ENCODE measurements at regions not wholly inside any gene's neighbourhood (a gene's known extent, or its start where the extent isn't known, plus 50 kb on each side); places are given as distances from the start of the nearest gene placed in this dataset.
"Not testable (repeated sequence)": the region's sequence is repeated elsewhere in the genome, so short reads cannot be mapped to it uniquely, and the experiment has no call there.

DNA sequence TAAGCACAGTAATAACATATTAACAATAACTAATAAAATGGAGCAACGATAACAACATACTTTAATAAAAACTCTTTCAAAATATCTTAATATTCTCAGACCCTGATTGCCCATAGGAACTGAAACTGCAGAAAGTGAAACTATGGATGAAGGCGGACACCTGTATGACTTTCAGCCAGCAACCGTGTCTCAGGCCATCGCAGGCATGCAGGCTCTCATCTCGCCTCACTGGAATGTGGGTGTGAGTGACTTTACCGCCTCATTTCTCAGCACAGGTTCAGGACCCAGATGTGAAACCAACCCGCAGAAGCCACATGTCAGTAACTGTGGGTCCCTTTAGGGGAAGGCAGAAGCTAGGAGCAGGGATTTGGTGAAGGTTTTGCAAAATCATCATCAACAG, 539.1 kb downstream of the FAM181B start:
- Mint-ChIP-seq H3K27ac (no peak overlapping the region), H3K4me3 (no peak overlapping the region), H3K4me1 (no peaks in the 10 kb centered on the region), H3K9me3 (no peaks in the 10 kb centered on the region), H3K27me3 (no peaks in the 10 kb centered on the region), H3K36me3 (no peaks in the 10 kb centered on the region)
- no peak for DNase-seq
- ATAC-seq (ENCODE audit: low read depth) = no peak
- POLR2A ChIA-PET = no interaction called here

- Mint-ChIP-seq H3K4me1 (no peaks in the 10 kb centered on the region), H3K27ac (no peak overlapping the region), H3K9me3 (no peaks in the 10 kb centered on the region), H3K4me3 (no peak overlapping the region), H3K27me3 (no peaks in the 10 kb centered on the region), H3K36me3 (no peaks in the 10 kb centered on the region)
- POLR2A ChIA-PET = no interaction called here
- ATAC-seq (ENCODE audit: low read depth) (no peak), DNase-seq (no peak)
These were observed 542.0 kb downstream of the FAM181B start for GRCh38 chr11:82191695-82192094.

DNA sequence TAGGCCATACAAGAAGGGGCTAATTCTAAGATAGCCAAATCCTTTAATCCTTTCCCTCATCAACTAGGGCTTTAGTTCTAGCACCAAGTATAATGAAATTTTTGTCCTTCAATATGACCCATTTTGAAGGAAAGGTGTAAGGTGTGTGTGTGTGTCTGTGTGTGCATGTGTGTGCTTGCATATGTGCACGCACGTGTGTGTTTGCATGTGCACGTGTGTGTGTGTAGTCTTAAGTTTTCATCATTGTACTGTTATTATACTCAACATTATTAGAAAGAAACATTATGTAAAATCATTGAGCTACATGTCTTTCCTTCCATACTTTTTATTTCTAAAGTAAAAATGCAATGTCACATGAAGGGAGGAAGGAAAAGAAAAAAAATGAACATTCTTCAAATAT, 547.7 kb downstream of the FAM181B start:
- Mint-ChIP-seq H3K9me3 (no peaks in the 10 kb centered on the region), H3K4me1 (no peaks in the 10 kb centered on the region), H3K36me3 (no peaks in the 10 kb centered on the region), H3K27me3 (no peaks in the 10 kb centered on the region), H3K27ac (no peak overlapping the region), H3K4me3 (no peak overlapping the region)
- POLR2A ChIA-PET = no interaction called here
- ATAC-seq (ENCODE audit: low read depth) = no peak
- no peak for DNase-seq

DNA sequence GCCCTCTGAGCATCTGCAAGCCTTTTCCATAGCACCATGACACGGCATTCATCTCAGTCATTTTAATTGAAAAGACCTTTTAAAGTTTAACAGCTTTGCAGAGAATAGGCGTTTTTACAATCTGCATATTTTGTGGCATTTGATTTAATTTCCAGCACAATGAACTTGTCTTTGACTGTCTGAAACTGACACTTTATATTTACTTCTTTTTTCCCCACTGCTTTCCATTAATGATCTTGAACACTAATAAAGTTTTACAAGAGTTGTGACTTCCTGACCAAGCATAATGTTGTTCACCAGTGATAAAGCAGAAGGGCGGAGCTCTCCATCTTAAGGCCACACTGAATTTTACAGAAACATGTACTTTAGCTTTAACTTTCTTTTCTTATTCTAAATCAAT, 548.7 kb downstream of the FAM181B start:
- Mint-ChIP-seq H3K4me1 (no peaks in the 10 kb centered on the region), H3K9me3 (no peaks in the 10 kb centered on the region), H3K36me3 (no peaks in the 10 kb centered on the region), H3K27ac (no peak overlapping the region), H3K27me3 (no peaks in the 10 kb centered on the region), H3K4me3 (no peak overlapping the region)
- ATAC-seq (ENCODE audit: low read depth) = no peak
- no peak for DNase-seq
- POLR2A ChIA-PET = no interaction called here

DNA sequence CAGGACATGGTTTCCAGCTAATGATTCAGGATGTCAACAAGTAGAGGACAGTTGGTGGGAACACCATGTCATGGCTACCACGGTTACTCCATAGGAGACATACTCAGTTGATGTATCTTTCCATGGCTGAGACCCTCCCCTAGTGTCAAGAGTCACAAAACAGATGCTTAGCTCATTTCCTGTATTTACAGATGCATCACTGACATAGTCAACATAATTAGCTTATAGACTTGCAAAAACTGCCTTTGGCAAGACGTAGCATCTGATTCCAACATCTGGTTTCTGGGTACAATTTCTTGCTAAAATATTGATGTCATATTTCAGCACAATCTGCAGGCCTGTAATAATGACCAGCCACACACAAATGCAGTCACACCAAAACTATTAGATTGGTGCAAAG, 550.3 kb downstream of the FAM181B start:
- POLR2A ChIA-PET = no interaction called here
- Mint-ChIP-seq H3K36me3 (no peaks in the 10 kb centered on the region), H3K9me3 (no peaks in the 10 kb centered on the region), H3K27me3 (no peaks in the 10 kb centered on the region), H3K4me1 (no peaks in the 10 kb centered on the region), H3K27ac (no peak overlapping the region), H3K4me3 (no peak overlapping the region)
- ATAC-seq (ENCODE audit: low read depth) = no peak
- no peak for DNase-seq

DNA sequence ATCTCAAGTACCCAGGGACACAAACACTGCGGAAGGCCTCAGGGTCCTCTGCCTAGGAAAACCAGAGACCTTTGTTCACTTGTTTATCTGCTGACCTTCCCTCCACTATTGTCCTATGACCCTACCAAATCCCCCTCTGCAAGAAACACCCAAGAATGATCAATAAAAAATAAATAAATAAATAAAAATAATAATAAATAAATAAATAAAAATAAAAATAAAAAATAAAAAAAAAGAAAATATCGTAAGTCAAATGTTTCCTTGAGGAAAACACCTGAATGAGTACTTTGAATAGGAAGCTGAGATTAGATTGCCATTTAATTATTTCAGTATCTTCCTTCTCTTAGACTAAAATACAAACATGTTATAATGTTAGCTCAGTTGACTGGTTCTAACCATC, 551.0 kb downstream of the FAM181B start:
- H3K9me3 Mint-ChIP-seq; H3K36me3 Mint-ChIP-seq; H3K27ac Mint-ChIP-seq; DNase-seq; POLR2A ChIA-PET; ATAC-seq (ENCODE audit: low read depth); H3K4me3 Mint-ChIP-seq; H3K4me1 Mint-ChIP-seq; H3K27me3 Mint-ChIP-seq: not testable (repeated sequence)

DNA sequence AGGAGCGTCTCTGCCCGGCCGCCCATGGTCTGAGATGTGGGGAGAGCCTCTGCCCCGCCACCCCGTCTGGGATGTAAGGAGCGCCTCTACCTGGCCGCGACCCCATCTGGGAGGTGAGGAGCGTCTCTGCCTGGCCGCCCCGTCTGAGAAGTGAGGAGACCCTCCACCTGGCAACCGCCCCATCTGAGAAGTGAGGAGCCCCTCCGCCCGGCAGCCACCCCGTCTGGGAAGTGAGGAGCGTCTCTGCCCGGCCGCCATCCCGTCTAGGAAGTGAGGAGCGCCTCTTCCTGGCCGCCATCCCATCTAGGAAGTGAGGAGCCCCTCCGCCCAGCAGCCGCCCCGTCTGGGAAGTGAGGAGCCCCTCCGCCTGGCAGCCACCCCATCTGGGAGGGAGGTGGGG, 551.9 kb downstream of the FAM181B start:
- H3K4me3 Mint-ChIP-seq; H3K9me3 Mint-ChIP-seq; ATAC-seq (ENCODE audit: low read depth); POLR2A ChIA-PET; H3K27ac Mint-ChIP-seq; DNase-seq; H3K36me3 Mint-ChIP-seq; H3K27me3 Mint-ChIP-seq; H3K4me1 Mint-ChIP-seq: not testable (repeated sequence)

- no peaks in the 10 kb centered on the region for H3K36me3 Mint-ChIP-seq
- no peaks in the 10 kb centered on the region for H3K4me1 Mint-ChIP-seq
- no peaks in the 10 kb centered on the region for H3K27me3 Mint-ChIP-seq
- DNase-seq = no peak
- POLR2A ChIA-PET = no interaction called here
- H3K4me3 Mint-ChIP-seq = no peak overlapping the region
- H3K27ac Mint-ChIP-seq = no peak overlapping the region
- H3K9me3 Mint-ChIP-seq = no peaks in the 10 kb centered on the region
- ATAC-seq (ENCODE audit: low read depth) = no peak
These were observed 556.7 kb downstream of the FAM181B start for GRCh38 chr11:82176945-82177344.

- Mint-ChIP-seq H3K36me3 (no peaks in the 10 kb centered on the region), H3K27me3 (no peaks in the 10 kb centered on the region), H3K27ac (no peak overlapping the region), H3K4me3 (no peak overlapping the region), H3K4me1 (no peaks in the 10 kb centered on the region), H3K9me3 (no peaks in the 10 kb centered on the region)
- ATAC-seq (ENCODE audit: low read depth) = no peak
- POLR2A ChIA-PET = no interaction called here
- DNase-seq = no peak
These were observed 557.3 kb downstream of the FAM181B start for GRCh38 chr11:82176365-82176764.

DNA sequence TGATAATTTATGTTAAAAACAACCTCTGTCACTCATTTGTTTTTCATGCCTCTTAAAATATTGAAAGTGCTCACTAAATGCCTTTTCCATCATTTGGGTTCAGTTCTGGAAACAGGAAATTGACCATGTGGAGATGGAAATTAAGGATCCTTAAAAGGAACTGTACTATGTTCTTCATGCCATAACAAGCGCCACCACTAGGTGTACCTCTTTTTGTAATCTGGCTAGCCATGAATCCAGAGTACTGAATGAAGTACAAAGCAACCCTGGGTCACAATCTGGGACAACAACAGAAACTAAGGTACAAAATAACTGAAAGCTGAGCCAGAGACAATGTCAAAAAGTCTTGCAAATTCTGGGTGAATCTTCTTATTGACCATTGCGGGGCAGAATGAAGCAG, 559.1 kb downstream of the FAM181B start:
- no peaks in the 10 kb centered on the region for H3K9me3 Mint-ChIP-seq
- H3K4me3 Mint-ChIP-seq = no peak overlapping the region
- no peaks in the 10 kb centered on the region for H3K4me1 Mint-ChIP-seq
- DNase-seq (no peak), ATAC-seq (ENCODE audit: low read depth) (no peak)
- no peaks in the 10 kb centered on the region for H3K36me3 Mint-ChIP-seq
- no peak overlapping the region for H3K27ac Mint-ChIP-seq
- POLR2A ChIA-PET = no interaction called here
- H3K27me3 Mint-ChIP-seq = no peaks in the 10 kb centered on the region

DNA sequence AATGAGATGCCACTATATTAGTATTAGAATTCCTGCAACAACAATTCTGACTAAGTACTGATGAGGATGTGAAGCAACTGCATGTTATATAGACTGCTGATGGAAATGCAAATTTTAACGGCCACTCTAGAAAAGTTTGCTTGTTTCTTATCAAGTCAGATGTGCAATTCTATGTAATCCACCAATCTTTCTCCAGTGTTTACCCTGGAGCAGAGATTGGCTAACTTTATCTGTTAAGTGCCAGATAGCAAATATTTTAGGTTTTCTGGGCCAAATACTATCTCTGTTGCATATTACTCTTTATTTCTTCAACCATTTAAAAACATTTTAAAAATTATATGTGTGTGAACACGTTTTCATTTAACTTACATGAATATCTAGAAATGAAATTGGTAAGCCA, 586.9 kb downstream of the FAM181B start:
- no peak overlapping the region for H3K4me3 Mint-ChIP-seq
- no peaks in the 10 kb centered on the region for H3K4me1 Mint-ChIP-seq
- ATAC-seq (ENCODE audit: low read depth) (no peak), DNase-seq (no peak)
- no peak overlapping the region for H3K27ac Mint-ChIP-seq
- POLR2A ChIA-PET = no interaction called here
- no peaks in the 10 kb centered on the region for H3K9me3 Mint-ChIP-seq
- H3K36me3 Mint-ChIP-seq = no peaks in the 10 kb centered on the region
- peaks cover 2% of the 10 kb centered on the region for H3K27me3 Mint-ChIP-seq

DNA sequence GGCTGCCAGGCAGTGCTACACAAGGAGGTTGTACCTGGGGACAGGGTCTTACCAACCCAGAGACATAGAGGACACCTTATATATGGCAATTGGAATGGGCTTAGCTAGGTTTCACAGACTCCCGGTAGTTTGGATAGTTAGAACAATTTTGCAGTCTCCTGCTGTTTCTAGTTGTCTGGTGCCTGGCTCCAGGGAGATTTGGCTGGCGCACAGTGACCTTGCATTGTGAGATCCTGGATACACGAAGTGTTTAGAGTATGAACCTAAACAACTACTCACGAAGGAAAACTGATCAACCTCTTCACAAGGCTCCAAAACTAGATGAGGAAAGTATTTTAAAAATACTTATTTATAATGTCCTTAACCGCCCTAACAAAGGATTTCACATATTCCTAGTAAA, 614.7 kb downstream of the FAM181B start:
- Mint-ChIP-seq H3K4me3 (no peak overlapping the region), H3K4me1 (no peaks in the 10 kb centered on the region), H3K27ac (no peak overlapping the region), H3K9me3 (no peaks in the 10 kb centered on the region), H3K27me3 (peaks cover 3% of the 10 kb centered on the region), H3K36me3 (no peaks in the 10 kb centered on the region)
- ATAC-seq (ENCODE audit: low read depth) (no peak), DNase-seq (no peak)
- POLR2A ChIA-PET = no interaction called here

DNA sequence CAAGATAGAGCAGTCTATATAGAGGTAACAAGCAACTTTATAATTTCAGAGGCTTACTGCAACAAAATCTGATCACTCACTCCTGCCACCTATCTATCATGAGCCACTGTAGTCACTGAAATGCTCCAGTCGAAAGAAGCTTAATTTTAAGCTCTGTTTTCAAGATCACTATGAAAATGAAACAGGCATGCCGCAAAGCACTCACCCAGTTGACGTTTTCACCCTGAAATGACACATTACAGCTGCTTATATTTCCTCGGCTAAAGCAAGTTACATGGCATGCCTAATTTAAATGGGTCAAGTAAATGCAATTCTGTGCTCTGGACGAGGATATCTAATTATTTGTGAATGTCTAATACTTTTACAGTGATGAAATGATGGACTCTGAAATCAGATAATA, 616.3 kb downstream of the FAM181B start:
- no peaks in the 10 kb centered on the region for H3K4me1 Mint-ChIP-seq
- H3K36me3 Mint-ChIP-seq = no peaks in the 10 kb centered on the region
- ATAC-seq (ENCODE audit: low read depth) = no peak
- POLR2A ChIA-PET = no interaction called here
- H3K27me3 Mint-ChIP-seq = peaks cover 3% of the 10 kb centered on the region
- H3K9me3 Mint-ChIP-seq = no peaks in the 10 kb centered on the region
- H3K27ac Mint-ChIP-seq = no peak overlapping the region
- DNase-seq = no peak
- H3K4me3 Mint-ChIP-seq = no peak overlapping the region

GRCh38 chr11:82105331-82105998, 628.2 kb downstream of the FAM181B start:
- H3K9me3 Mint-ChIP-seq = no peaks in the 10 kb centered on the region
- POLR2A ChIA-PET = interaction anchor here (0.6 kb wide), 1 partner anchor 292 kb away, joined by 5 read pairs; no protein-coding TSS in a partner anchor
- H3K27ac Mint-ChIP-seq = no peak overlapping the region
- ATAC-seq (ENCODE audit: low read depth) = no peak
- DNase-seq = no peak
- no peaks in the 10 kb centered on the region for H3K27me3 Mint-ChIP-seq
- H3K4me3 Mint-ChIP-seq = no peak overlapping the region
- no peaks in the 10 kb centered on the region for H3K4me1 Mint-ChIP-seq
- H3K36me3 Mint-ChIP-seq = no peaks in the 10 kb centered on the region

GRCh38 chr11:82092904-82093303, 640.8 kb downstream of the FAM181B start:
- Mint-ChIP-seq H3K27me3 (no peaks in the 10 kb centered on the region), H3K4me1 (no peaks in the 10 kb centered on the region), H3K27ac (no peak overlapping the region), H3K9me3 (no peaks in the 10 kb centered on the region), H3K36me3 (no peaks in the 10 kb centered on the region), H3K4me3 (no peak overlapping the region)
- DNase-seq = no peak
- no peak for ATAC-seq (ENCODE audit: low read depth)
- POLR2A ChIA-PET = interaction anchor here (0.6 kb wide), 1 partner anchor 50 kb away, joined by 4 read pairs; no protein-coding TSS in a partner anchor
